C4-2B (cell line): ENCODE measurements at regions not wholly inside any gene's neighbourhood (a gene's known extent, or its start where the extent isn't known, plus 50 kb on each side); places are given as distances from the start of the nearest gene placed in this dataset.

Experiments
- H3K27ac ChIP-seq: fragments of 450-650 bp; 2 replicates; pipeline ENCODE4 v1.5.1; 2017
- ZFX ChIP-seq: fragments of 450-650 bp; IDR thresholded peaks from 2 replicates; pipeline ENCODE4 v1.6.1; 2017
- TF ChIP-seq, protein P1 (sequence below): fragments of 450-650 bp; conservative IDR thresholded peaks from 2 replicates; pipeline ENCODE4 v1.5.1; 2017; ENCODE audit warnings: mild to moderate bottlenecking

DNA sequence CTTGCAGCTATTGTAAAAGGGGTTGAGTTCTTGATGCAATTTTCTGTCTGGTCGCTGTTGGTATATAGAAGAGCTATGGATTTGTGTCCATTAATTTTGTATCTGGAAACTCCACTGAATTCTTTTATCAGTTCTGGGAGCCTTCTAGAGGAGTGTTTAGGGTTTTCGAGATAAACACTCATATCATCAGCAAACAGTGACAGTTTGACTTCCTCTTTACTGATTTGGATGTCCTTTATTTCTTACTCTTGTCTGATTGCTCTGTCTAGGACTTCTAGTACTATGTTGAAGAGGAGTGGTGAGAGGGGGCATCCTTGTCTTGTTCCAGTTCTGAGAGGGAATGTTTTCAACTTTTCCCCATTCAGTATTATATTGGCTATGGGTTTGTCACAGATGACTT lies 120.8 kb upstream of the SSTR4 start:
- H3K27ac ChIP-seq: no peak overlapping the region
- no peak for TF ChIP-seq ZFX
- TF ChIP-seq, protein P1, sequence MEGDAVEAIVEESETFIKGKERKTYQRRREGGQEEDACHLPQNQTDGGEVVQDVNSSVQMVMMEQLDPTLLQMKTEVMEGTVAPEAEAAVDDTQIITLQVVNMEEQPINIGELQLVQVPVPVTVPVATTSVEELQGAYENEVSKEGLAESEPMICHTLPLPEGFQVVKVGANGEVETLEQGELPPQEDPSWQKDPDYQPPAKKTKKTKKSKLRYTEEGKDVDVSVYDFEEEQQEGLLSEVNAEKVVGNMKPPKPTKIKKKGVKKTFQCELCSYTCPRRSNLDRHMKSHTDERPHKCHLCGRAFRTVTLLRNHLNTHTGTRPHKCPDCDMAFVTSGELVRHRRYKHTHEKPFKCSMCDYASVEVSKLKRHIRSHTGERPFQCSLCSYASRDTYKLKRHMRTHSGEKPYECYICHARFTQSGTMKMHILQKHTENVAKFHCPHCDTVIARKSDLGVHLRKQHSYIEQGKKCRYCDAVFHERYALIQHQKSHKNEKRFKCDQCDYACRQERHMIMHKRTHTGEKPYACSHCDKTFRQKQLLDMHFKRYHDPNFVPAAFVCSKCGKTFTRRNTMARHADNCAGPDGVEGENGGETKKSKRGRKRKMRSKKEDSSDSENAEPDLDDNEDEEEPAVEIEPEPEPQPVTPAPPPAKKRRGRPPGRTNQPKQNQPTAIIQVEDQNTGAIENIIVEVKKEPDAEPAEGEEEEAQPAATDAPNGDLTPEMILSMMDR: no peak

DNA sequence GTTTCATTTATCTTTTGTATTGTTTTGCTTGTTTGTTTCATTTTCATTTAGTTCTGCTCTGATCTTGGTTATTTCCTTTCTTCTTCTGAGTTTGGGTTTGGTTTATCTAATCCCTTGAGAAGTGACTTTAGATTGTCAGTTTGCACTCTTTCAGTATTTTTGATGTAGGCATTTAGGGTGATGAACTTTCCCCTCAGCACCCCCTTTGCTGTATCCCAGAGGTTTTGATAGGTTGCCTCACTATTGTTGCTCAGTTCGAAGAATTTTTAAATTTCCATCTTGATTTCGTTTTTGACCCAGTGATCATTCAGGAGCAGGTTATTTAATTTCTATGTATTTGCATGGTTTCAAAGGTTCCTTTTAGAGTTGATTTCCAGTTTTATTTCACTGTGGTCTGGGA lies 119.6 kb upstream of the SSTR4 start:
- H3K27ac ChIP-seq: no peak overlapping the region
- TF ChIP-seq, protein P1: no peak
- TF ChIP-seq ZFX: no peak

DNA sequence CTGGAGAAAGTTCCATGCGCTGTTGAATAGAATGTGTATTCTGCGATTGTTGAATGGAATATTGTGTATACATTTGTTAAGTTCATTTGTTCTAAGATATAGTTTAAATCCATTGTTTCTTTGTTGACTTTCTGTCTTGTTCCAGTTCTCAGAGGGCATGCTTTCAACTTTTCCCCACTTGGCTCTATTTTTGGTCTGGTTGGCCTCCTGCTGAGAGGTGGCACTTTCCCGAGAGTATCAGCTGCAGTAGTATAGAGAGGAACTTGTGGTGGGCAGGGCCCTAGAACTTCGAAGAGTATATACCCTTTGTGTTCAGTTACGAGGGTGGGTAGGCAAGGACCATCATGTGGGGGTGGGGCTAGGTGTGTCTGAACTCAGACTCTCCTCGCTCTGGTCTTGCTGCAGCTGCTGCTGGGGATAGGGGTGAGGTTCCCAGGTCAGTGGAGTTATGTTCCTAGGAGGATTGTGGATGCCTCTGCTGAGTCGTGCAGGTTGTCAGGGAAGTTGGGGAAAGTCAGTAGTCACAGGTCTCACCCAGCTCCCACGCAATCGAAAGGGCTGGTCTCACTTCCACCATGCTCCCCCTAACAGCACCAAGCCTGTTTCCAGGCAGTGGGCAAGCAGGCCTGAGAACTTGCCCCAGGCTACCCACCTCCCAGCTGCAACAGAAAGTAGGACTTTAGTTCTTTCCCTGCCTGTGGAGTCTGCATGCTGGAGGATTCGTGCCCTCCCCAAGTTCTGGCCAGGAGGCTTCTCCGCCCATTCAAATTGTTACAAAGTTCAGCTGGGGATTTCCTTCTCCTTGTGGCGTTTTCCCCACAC lies 118.9 kb upstream of the SSTR4 start:
- TF ChIP-seq, protein P1: no peak
- TF ChIP-seq ZFX: no peak
- H3K27ac ChIP-seq: peak overlapping the region; percentile 2; the same call in 1 of the 2 replicates

DNA sequence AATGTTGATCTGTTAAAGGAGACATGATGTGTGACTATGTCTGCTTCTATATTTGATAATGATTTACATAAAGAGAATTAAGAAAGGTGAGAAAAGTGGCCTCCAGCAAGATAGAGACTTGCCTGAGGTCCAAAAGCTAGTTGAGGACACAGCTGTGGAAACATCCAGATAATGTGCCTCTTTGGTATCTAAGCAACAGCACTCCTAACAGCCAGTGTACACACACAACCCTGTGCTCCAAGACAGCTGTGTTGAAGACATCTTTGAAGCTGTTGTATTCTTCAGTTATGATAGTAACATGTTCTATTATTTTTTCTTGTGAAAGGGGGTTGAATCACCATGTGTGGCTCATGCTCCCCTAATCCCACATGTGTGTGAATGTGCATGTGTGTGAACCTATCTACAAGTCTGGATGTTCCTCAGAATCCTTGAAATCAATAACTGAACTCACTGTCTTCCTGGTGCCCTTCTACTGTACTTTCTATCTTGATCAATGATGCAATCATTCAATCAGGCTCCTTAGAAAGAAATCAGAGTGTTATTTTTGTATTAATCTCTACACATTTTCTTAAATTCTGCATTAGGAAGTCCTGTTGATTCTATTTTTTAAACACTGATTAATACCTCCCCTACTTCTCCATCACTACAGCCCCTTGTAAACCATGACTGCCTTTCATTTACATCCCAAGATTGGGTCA lies 116.7 kb upstream of the SSTR4 start:
- TF ChIP-seq, protein P1: no peak
- no peak for TF ChIP-seq ZFX

DNA sequence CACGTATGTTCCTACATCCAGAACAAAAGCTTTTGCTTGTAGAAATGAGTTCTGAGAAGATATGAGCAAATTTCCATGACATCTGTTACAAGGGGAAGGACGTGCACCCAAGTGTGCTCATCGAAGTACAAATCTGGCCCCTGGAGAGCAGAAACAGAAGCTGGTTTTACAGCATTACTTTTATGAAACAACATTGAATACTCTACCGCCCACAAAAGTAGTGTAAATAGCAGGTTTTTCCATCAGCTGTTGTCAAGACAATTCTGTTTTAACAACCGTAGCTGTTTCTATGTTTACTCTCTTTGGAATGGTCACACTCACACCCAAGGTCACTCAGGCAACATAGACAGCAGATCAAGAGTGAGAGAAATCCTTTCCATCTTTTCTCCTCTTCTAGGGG lies 114.2 kb upstream of the SSTR4 start:
- TF ChIP-seq, protein P1: no peak

More for the DNA sequence above, 116.7 kb upstream of the SSTR4 start:
- no peak overlapping the region for H3K27ac ChIP-seq

DNA sequence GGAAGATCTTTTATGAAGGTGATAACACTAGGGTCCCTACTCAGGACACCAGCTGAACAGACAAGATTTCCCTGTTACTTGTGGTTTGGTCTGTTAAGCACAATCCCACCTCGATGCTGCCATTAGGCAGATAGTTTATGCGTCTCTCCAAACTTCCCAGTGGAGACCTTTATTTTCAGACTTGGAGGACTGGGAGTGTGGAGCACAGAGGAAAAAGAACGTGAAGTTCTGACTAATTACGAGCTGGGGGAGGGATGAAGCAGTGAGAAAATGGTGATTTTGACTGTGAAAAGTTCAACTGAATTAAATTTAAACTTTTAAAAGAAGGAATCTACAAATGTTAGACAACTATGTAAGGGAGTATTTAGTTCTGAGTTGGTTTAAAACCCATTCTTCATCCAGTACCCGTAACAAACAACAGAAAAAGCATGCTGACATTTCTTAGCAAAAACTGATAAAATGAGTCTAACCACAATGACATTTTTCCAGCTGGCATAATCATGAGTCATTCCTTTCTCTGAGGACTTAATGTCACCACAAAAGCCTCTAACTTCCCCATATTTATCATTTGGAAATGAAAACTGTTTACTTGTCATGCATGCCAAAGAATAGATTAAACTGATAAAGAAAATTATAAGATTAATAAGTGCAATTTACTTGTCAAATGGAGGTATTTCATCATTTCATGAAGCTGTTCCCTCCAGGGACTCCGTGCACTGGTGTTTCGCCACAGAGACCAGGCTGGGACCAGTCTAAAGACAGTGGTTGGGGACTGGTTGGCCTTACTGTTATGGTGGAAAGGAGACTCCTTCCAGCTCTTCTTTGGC lies 113.3 kb upstream of the SSTR4 start:
- no peak overlapping the region for H3K27ac ChIP-seq
- no peak for TF ChIP-seq ZFX
- TF ChIP-seq, protein P1: no peak

More for the DNA sequence above, 114.2 kb upstream of the SSTR4 start:
- no peak overlapping the region for H3K27ac ChIP-seq

DNA sequence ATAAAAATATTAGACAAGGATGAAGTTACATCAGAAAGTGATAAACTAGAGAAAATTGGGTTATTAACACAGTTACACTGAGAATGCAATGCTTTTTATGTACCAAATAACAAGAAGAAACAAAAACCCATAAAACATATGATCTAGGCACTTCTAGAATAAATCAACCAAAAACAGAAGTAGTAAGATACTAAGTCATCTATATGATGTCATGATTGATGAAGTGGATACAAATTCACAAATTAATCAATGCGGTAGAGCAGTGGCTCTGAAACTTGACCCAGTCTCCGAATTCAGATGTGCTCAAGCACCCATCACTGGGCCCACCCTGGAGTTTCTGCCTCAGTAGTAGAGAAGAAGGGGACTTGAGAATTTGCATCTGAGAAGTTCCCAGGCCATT lies 112.1 kb upstream of the SSTR4 start:
- H3K27ac ChIP-seq: no peak overlapping the region

More for the DNA sequence above, 112.1 kb upstream of the SSTR4 start:
- TF ChIP-seq, protein P1: no peak
- TF ChIP-seq ZFX: no peak
